ENCODE measurements at regions not wholly inside any gene's neighbourhood (a gene's known extent, or its start where the extent isn't known, plus 50 kb on each side); places are given as distances from the start of the nearest gene placed in this dataset.

- H3K27ac ChIP-seq: no peak overlapping the region
- no peak overlapping the region for H3K4me3 ChIP-seq
- H3K4me1 ChIP-seq: no peaks in the 10 kb centered on the region
- no peak for DNase-seq
- TF ChIP-seq CTCF (IDR thresholded peaks at IDR 0.05) (no peak), POLR2A (IDR thresholded peaks at IDR 0.05) (no peak)
- no peaks in the 10 kb centered on the region for H3K36me3 ChIP-seq
- H3K27me3 ChIP-seq: no peaks in the 10 kb centered on the region
- H3K9me3 ChIP-seq: no peaks in the 10 kb centered on the region
Observed at GRCh38 chr2:212659441-212659840, 120.8 kb upstream of the ERBB4 start.

DNA sequence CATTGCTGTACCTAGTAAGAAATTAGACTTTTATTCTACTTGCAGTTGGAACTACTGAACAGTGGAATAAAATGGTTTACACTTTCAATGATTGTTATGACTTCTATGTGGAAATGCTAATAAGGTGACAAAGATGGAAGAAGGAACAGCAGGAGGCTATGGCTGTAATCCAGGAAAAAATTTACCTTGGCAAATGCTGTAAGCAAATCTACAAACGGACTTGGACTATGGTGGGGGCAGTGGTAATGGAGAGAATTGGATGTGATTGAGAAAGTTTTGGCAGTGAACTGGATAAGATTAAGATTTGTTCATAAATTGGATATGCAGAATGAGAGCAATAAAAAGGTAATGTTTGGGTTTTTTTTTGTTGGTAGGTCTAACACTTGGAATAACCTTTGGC, 111.0 kb upstream of the ERBB4 start:
- Histone ChIP-seq H3K4me3 (no peak overlapping the region), H3K9me3 (no peaks in the 10 kb centered on the region), H3K4me1 (no peaks in the 10 kb centered on the region), H3K27me3 (no peaks in the 10 kb centered on the region), H3K36me3 (no peaks in the 10 kb centered on the region), H3K27ac (no peak overlapping the region)
- TF ChIP-seq CTCF (IDR thresholded peaks at IDR 0.05): no peak
- TF ChIP-seq POLR2A (IDR thresholded peaks at IDR 0.05): no peak
- DNase-seq: no peak

DNA sequence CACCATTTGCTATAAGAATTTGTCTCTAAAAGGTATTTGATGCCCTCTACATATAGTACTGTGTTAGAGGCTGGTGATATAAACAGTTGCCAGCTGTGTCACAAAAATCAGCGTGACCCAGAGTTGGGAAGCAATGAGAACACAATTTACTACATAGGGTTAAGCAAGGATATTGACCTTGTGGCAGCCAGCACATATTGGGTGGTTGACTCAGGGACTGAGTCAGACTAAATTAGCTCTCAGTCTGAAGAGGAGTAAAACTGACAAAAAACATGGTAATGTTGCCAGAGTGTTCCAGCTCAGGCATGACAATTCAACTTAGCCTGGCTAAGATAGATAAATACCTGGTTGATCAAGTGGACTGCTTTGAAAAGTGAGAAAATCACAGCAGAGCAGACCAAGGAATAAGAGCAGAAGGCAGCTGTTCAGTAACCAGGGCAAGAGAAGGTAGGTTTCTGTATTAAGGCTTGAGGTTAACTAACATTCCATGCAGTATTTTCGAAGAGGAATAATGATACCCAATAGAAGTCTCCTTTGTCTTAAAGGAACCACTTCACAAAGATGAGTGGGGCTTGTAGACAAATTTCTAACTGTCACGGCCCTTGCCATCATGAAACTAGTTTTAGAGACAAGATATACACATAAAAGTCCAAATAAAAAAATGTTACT, 108.2 kb upstream of the ERBB4 start:
- no peaks in the 10 kb centered on the region for H3K36me3 ChIP-seq
- H3K9me3 ChIP-seq: no peaks in the 10 kb centered on the region
- no peak overlapping the region for H3K27ac ChIP-seq
- DNase-seq: no peak
- H3K4me3 ChIP-seq: no peak overlapping the region
- H3K27me3 ChIP-seq: no peaks in the 10 kb centered on the region
- TF ChIP-seq POLR2A (IDR thresholded peaks at IDR 0.05) (no peak), CTCF (IDR thresholded peaks at IDR 0.05) (no peak)
- H3K4me1 ChIP-seq: no peaks in the 10 kb centered on the region

- no peaks in the 10 kb centered on the region for H3K9me3 ChIP-seq
- no peak for TF ChIP-seq POLR2A (IDR thresholded peaks at IDR 0.05)
- TF ChIP-seq CTCF (IDR thresholded peaks at IDR 0.05): no peak
- no peak overlapping the region for H3K4me3 ChIP-seq
- no peaks in the 10 kb centered on the region for H3K27me3 ChIP-seq
- no peak for DNase-seq
- no peak overlapping the region for H3K27ac ChIP-seq
- no peaks in the 10 kb centered on the region for H3K36me3 ChIP-seq
- H3K4me1 ChIP-seq: no peaks in the 10 kb centered on the region
Observed at GRCh38 chr2:212644195-212644837, 105.7 kb upstream of the ERBB4 start.

DNA sequence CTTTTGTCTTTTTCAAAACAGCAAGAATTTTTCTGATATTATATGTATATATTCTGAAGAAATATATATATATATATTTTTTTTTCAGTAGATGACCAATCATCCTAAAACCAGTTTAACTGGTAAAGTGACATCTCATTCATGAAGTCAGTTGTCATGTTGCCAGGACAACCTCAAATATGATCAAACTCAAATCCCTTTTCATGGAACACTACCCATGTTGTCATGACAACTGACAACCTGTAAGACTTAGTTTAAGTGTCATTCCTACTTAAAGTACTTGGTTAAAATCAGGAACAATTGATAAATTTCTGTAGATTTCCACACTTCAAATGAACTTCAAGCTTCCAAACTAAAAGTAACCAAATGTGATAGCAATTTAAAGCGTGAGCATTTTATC, 101.8 kb upstream of the ERBB4 start:
- H3K27ac ChIP-seq: no peak overlapping the region
- no peaks in the 10 kb centered on the region for H3K9me3 ChIP-seq
- no peak overlapping the region for H3K4me3 ChIP-seq
- TF ChIP-seq POLR2A (IDR thresholded peaks at IDR 0.05) (no peak), CTCF (IDR thresholded peaks at IDR 0.05) (no peak)
- no peaks in the 10 kb centered on the region for H3K36me3 ChIP-seq
- H3K4me1 ChIP-seq: no peaks in the 10 kb centered on the region
- no peak for DNase-seq
- no peaks in the 10 kb centered on the region for H3K27me3 ChIP-seq

Measured in Peyer's patch (tissue), 4 donors.